HCT116 (cell line): ENCODE measurements at regions not wholly inside any gene's neighbourhood (a gene's known extent, or its start where the extent isn't known, plus 50 kb on each side); places are given as distances from the start of the nearest gene placed in this dataset.

ENCODE experiments used
- ATAC-seq: fragments of 200-7000 bp; cut with Tn5 transposase; 2 replicates; pipeline ENCODE4 v1.9.1; 2020; ENCODE audit warnings: mild to moderate bottlenecking, moderate library complexity
- BruUV-seq: library from RNA; stranded (reverse); fragments of 400-500 nt; replicated peaks from 2 replicates; lab custom pipeline; 2021; lab: Mats Ljungman, UMichigan
- CTCF ChIA-PET: fragments of 300-600 bp; sonication (Branson Sonifier 250); formaldehyde crosslinking; loops from one replicate; lab custom pipeline; 2021; ENCODE audit warnings: antibody characterized with exemption; lab: Charles Lee
- POLR2A ChIA-PET: fragments of 300-600, 350-600 bp; sonication (Branson Sonifier 250); formaldehyde crosslinking; loops from one replicate; lab custom pipeline; 2021; ENCODE audit warnings: antibody characterized with exemption; lab: Charles Lee
- RAD21 ChIA-PET, 2 experiments: fragments of 300-600 bp; sonication (Branson Sonifier 250); formaldehyde crosslinking; loops; one replicate each; lab custom pipeline; 2023; ENCODE audit warnings: low total read pairs in 2 of 2; ENCODE audit not compliant: uncharacterized antibody in 2 of 2, unreplicated experiment in 2 of 2, low non-redundant PET in 1 of 2; lab: Charles Lee
- DNase-seq: peaks from one replicate; pipeline ENCODE4 v3.0.0-alpha.2; 2010; ENCODE audit warnings: low read depth, low spot score
- H2AFZ ChIP-seq: fragments of 200-600 bp; shearing (Covaris generic), sonication (generic); 2 replicates; pipeline ENCODE4 v1.6.1; 2017; ENCODE audit warnings: low read depth, mixed run types, mixed read lengths, antibody characterized with exemption, low read length; ENCODE audit not compliant: poor library complexity, severe bottlenecking
- H3K27ac ChIP-seq: 2 replicates; pipeline ENCODE4 v1.5.1; 2012; ENCODE audit warnings: low read depth, low read length
- H3K27me3 ChIP-seq: fragments of 200-600 bp; sonication (generic); 2 replicates; pipeline ENCODE4 v1.6.1; 2016; ENCODE audit warnings: mixed run types, low read length, mixed read lengths; ENCODE audit not compliant: insufficient read depth
- H3K36me3 ChIP-seq, 2 experiments: fragments of 200-500 bp in 1 of 2; fragments of 200-600 bp in 1 of 2; sonication (Bioruptor generic) in 1 of 2; sonication (generic) in 1 of 2; 2 replicates each; pipeline versions ENCODE4 v1.5.1 to v1.6.1; 2014 to 2016; ENCODE audit warnings: low read length in 2 of 2, inconsistent platforms in 1 of 2, mixed read lengths in 1 of 2, mixed run types in 1 of 2; ENCODE audit not compliant: insufficient read depth in 2 of 2, control insufficient read depth in 1 of 2
- H3K4me1 ChIP-seq, 2 experiments: fragments of 200-600 bp in 1 of 2; sonication (generic) in 1 of 2; 2 replicates each; pipeline versions ENCODE4 v1.5.1 to v1.6.1; 2012 to 2017; ENCODE audit warnings: low read length in 2 of 2, inconsistent platforms in 1 of 2, mild to moderate bottlenecking in 1 of 2, mixed read lengths in 1 of 2, mixed run types in 1 of 2, moderate library complexity in 1 of 2; ENCODE audit not compliant: insufficient read depth in 2 of 2, control insufficient read depth in 1 of 2
- H3K4me2 ChIP-seq: fragments of 200-600 bp; sonication (generic); 2 replicates; pipeline ENCODE4 v1.6.1; 2017; ENCODE audit warnings: mixed run types, low read length, mixed read lengths
- H3K4me3 ChIP-seq, 2 experiments: fragments of 200-600 bp in 1 of 2; sonication (generic) in 1 of 2; replicated peaks in 1 of 2; 2 replicates each; pipeline ENCODE4 v1.5.1; 2011 to 2016; ENCODE audit warnings: low read length in 2 of 2, control low read depth in 1 of 2, low read depth in 1 of 2, mild to moderate bottlenecking in 1 of 2, mixed read lengths in 1 of 2, mixed run types in 1 of 2
- H3K79me2 ChIP-seq: fragments of 200-600 bp; sonication (generic); 2 replicates; pipeline ENCODE4 v1.6.1; 2017; ENCODE audit warnings: mild to moderate bottlenecking, mixed run types, low read length, moderate library complexity, mixed read lengths; ENCODE audit not compliant: insufficient read depth
- H3K9ac ChIP-seq: fragments of 200-600 bp; sonication (generic); 2 replicates; pipeline ENCODE4 v1.6.1; 2016; ENCODE audit warnings: low read length, mixed read lengths
- H3K9me2 ChIP-seq: fragments of 200-600 bp; sonication (generic), shearing (Covaris generic); 2 replicates; pipeline ENCODE4 v1.6.1; 2017; ENCODE audit warnings: mixed run types, mild to moderate bottlenecking, moderate library complexity; ENCODE audit not compliant: insufficient read depth
- H3K9me3 ChIP-seq, 2 experiments: fragments of 200-500 bp in 1 of 2; fragments of 200-600 bp in 1 of 2; sonication (Bioruptor generic) in 1 of 2; sonication (generic) in 1 of 2; 2 replicates each; pipeline ENCODE4 v1.6.1; 2014 to 2017; ENCODE audit warnings: low read length in 2 of 2, mixed read lengths in 2 of 2, inconsistent platforms in 1 of 2, low read depth in 1 of 2, mild to moderate bottlenecking in 1 of 2, mixed run types in 1 of 2, moderate library complexity in 1 of 2; ENCODE audit not compliant: control insufficient read depth in 1 of 2, insufficient read depth in 1 of 2
- H4K20me1 ChIP-seq: fragments of 200-600 bp; sonication (generic), shearing (Covaris generic); 2 replicates; pipeline ENCODE4 v1.6.1; 2017; ENCODE audit warnings: mixed run types, mild to moderate bottlenecking, moderate library complexity; ENCODE audit not compliant: insufficient read depth
- CBX3 ChIP-seq: IDR thresholded peaks from 2 replicates; pipeline ENCODE4 v1.6.1; 2012; ENCODE audit warnings: low read depth
- CEBPB ChIP-seq: IDR thresholded peaks from 2 replicates; pipeline ENCODE4 v1.6.1; 2012; ENCODE audit warnings: low read depth
- EZH2 ChIP-seq: fragments of 200-600 bp; sonication (generic); IDR thresholded peaks from 2 replicates; pipeline ENCODE4 v1.6.1; 2017; ENCODE audit warnings: antibody characterized with exemption, mixed run types
- EZH2phosphoT487 ChIP-seq: fragments of 200-600 bp; IDR thresholded peaks from 2 replicates; pipeline ENCODE4 v1.6.1; 2018; ENCODE audit warnings: antibody characterized with exemption, borderline replicate concordance
- FOSL1 ChIP-seq: IDR thresholded peaks from 2 replicates; pipeline ENCODE4 v1.6.1; 2012; ENCODE audit warnings: low read depth
- RAD21 ChIP-seq: IDR thresholded peaks from 2 replicates; pipeline ENCODE4 v1.6.1; 2012; ENCODE audit warnings: low read depth, mild to moderate bottlenecking
- TCF7L2 ChIP-seq: IDR thresholded peaks from 2 replicates; pipeline ENCODE4 v1.7.0; 2011; ENCODE audit warnings: borderline replicate concordance, inconsistent platforms; ENCODE audit not compliant: insufficient read depth, insufficient read length; ENCODE audit errors: extremely low read depth
- intact Hi-C: fragments of 100-400 bp; cut with micrococcal nuclease; formaldehyde crosslinking; loops from 2 replicates; pipeline ENCODE4 v1.10.0; 2022
- TF ChIP-seq, protein P1 (sequence below): IDR thresholded peaks from 2 replicates; pipeline ENCODE4 v1.6.1; 2012; ENCODE audit warnings: low read depth
- TF ChIP-seq, protein P2 (sequence below): IDR thresholded peaks from 2 replicates; pipeline ENCODE4 v1.6.1; 2012

- ATAC-seq (no peak), DNase-seq (no peak)
- H3K4me3 ChIP-seq: no peak overlapping the region
- no peak overlapping the region for H3K9ac ChIP-seq
- no peaks in the 10 kb centered on the region for H3K36me3 ChIP-seq
- no peak overlapping the region for H3K4me2 ChIP-seq
- ChIA-PET CTCF (no interaction called here), POLR2A (no interaction called here), RAD21 (no interaction called here)
- H2AFZ ChIP-seq: peak overlapping the region; percentile 44
- H3K79me2 ChIP-seq: no peaks in the 10 kb centered on the region
- intact Hi-C loops: no loop called here
- H4K20me1 ChIP-seq: no peaks in the 10 kb centered on the region
- BruUV-seq: no TSS peak
- TF ChIP-seq EZH2phosphoT487 (no peak), TCF7L2 (no peak), CBX3 (no peak), RAD21 (no peak), EZH2 (no peak), FOSL1 (no peak), CEBPB (no peak)
- TF ChIP-seq, protein P1, sequence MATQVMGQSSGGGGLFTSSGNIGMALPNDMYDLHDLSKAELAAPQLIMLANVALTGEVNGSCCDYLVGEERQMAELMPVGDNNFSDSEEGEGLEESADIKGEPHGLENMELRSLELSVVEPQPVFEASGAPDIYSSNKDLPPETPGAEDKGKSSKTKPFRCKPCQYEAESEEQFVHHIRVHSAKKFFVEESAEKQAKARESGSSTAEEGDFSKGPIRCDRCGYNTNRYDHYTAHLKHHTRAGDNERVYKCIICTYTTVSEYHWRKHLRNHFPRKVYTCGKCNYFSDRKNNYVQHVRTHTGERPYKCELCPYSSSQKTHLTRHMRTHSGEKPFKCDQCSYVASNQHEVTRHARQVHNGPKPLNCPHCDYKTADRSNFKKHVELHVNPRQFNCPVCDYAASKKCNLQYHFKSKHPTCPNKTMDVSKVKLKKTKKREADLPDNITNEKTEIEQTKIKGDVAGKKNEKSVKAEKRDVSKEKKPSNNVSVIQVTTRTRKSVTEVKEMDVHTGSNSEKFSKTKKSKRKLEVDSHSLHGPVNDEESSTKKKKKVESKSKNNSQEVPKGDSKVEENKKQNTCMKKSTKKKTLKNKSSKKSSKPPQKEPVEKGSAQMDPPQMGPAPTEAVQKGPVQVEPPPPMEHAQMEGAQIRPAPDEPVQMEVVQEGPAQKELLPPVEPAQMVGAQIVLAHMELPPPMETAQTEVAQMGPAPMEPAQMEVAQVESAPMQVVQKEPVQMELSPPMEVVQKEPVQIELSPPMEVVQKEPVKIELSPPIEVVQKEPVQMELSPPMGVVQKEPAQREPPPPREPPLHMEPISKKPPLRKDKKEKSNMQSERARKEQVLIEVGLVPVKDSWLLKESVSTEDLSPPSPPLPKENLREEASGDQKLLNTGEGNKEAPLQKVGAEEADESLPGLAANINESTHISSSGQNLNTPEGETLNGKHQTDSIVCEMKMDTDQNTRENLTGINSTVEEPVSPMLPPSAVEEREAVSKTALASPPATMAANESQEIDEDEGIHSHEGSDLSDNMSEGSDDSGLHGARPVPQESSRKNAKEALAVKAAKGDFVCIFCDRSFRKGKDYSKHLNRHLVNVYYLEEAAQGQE: no peak
- TF ChIP-seq, protein P2, sequence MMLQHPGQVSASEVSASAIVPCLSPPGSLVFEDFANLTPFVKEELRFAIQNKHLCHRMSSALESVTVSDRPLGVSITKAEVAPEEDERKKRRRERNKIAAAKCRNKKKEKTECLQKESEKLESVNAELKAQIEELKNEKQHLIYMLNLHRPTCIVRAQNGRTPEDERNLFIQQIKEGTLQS: no peak
- no peaks in the 10 kb centered on the region for H3K9me2 ChIP-seq
- H3K9me3 ChIP-seq: no peaks in the 10 kb centered on the region
- no peak overlapping the region for H3K27ac ChIP-seq
- H3K27me3 ChIP-seq: no peaks in the 10 kb centered on the region
- H3K4me1 ChIP-seq: peaks cover 12 to 31% of the 10 kb centered on the region in 2 experiments
Measured at GRCh38 chr4:126853715-126854114, 779.0 kb upstream of the INTU start.
